ENCODE measurements at regions not wholly inside any gene's neighbourhood (a gene's known extent, or its start where the extent isn't known, plus 50 kb on each side); places are given as distances from the start of the nearest gene placed in this dataset.

DNA sequence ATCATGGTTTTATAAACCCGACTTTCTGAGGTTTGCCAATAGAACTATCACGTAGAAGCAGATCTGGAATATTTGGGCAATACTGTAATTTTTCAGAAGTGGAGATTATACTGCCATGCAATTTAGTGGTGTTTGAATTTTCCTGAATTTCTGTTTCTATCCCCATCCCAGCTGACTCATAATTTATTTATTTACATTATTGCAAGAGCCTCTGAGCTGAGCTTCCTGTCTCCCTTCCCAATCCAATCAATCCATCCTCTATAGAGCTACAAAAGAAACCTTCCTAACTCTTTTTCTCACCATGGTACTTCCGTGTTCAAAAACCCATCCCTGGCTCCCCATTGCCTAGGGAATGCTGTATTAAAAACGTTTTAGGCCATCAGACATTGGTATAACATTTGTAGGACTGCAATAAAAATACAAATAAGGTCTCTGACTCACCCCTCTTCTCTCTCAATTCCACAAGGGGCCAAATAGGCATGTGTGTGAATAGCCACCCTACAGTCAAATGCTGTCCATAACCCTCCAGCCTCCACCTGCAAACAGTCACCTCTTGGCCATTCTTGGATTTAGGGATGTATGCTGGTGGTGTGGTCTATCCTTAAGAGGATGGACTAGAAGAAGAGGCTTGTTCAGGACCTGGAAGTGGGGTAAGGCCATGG, 190.7 kb downstream of the CD47 start:
- DNase-seq (ENCODE audit: low spot score), result no peak

DNA sequence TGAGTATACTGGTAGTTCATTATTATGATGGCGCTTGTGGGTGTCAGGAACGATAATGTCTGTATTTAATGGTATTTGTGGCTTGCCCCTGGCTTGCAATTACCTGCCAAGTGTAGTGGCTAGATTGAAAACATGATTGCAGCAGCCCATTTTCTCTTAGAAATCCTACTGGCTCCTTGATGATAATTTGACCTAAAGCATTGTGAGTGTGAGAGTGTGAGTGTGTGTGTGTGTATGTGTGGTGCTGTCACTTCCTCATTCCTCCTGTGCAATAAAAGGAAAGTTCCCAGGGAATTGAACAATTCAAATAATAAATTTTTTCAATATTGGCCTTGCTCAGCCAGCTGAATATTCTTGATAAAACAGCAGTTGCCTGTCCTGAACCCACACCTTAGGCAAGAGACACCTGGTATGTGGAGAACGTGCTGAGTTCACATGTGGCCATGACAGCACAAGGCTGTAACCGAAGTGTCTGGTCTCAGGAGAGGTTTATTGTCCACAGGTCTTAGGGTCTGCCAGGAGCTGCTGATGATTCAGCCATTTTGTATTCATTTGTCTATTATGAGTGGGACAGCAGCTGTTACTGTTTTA, 193.3 kb downstream of the CD47 start:
- no peak for DNase-seq (ENCODE audit: low spot score)

DNA sequence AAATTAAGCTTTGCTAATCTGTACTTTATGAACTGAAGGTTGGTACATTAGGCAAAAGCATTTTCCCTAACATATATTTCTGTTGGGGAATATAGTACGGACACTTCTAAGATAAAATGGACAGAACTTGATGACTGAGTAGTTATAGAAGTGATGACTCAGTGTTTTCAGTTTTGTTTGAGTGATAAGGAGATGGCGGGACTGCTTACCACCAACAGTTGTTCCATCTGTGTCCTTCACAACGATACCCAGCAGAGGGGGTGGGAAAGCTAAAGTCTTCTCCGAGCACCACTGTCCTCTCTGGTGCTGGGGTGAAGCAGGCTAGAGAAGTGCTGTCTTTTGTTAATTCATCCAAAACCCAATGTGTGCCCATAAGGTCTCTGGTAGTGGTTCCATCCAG, 195.8 kb downstream of the CD47 start:
- DNase-seq (ENCODE audit: low spot score), result no peak

GRCh38 chr3:107892955-107893624, 197.7 kb downstream of the CD47 start:
- no peak for DNase-seq (ENCODE audit: low spot score)

- peak; percentile 4 for DNase-seq (ENCODE audit: low spot score)
These were observed 205.9 kb downstream of the CD47 start for GRCh38 chr3:107884719-107885460.

- no peak for DNase-seq (ENCODE audit: low spot score)
These were observed 206.8 kb downstream of the CD47 start for GRCh38 chr3:107884028-107884427.

DNA sequence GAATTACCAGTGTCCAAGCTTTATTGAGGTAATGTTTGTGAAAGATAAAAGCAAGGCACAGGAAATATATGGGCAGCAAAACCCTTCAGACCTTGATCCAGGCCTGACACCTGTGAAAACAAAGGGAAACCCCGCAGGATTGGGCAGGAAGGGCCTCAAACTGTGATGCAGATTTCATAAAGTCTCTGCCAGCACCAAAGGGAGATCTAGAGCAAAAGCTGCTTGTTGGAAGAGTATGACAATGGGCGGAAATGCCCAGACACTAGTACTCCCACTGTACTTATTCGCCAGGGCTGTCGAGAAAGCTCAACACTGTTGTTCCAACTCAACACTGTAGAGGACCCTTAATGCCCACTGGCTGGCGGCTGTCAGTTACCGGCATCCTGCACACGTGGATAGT, 207.9 kb downstream of the CD47 start:
- DNase-seq (ENCODE audit: low spot score), result no peak

DNA sequence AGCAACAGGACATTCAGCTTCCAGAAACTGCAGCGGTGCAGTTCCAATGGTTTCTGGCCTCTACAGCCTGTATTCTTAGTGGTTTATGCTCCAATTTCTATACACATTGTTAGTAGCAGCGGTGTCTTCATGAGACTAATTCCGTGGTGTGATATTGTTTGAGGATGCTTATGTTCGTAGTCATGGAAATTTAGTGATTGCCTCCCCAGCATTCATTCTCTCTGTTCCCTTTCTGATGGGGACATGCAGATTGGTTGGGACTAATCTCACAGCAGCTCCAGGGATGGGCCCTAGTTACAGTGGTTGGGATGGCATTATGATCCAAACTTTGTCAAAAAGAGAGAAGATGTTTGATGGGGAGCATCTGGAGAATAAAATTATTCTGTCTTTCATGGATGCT, 208.6 kb downstream of the CD47 start:
- no peak for DNase-seq (ENCODE audit: low spot score)

- DNase-seq (ENCODE audit: low spot score), result no peak
These were observed 209.3 kb downstream of the CD47 start for GRCh38 chr3:107881509-107881908.

- DNase-seq (ENCODE audit: low spot score), result no peak
These were observed 210.1 kb downstream of the CD47 start for GRCh38 chr3:107880702-107881101.

DNA sequence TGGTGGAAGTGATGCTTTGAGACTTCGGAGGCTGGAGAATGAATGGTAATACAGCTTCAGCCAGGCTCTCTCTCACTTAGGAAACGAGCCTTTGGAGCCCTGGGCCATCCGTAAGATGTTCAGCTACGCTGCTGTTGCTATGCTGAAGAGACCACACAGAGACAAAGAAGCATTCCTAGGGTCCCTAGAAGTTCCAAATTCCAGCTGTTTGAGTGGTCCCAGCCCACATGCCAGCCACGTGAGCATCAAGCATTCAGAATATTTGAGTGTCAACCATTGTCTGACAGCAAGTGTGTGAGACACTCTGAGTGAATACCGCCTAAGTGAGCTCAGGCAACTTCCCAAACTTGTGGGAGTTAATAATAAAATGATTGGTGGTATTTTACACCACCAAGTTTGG, 212.9 kb downstream of the CD47 start:
- DNase-seq (ENCODE audit: low spot score), result no peak

DNA sequence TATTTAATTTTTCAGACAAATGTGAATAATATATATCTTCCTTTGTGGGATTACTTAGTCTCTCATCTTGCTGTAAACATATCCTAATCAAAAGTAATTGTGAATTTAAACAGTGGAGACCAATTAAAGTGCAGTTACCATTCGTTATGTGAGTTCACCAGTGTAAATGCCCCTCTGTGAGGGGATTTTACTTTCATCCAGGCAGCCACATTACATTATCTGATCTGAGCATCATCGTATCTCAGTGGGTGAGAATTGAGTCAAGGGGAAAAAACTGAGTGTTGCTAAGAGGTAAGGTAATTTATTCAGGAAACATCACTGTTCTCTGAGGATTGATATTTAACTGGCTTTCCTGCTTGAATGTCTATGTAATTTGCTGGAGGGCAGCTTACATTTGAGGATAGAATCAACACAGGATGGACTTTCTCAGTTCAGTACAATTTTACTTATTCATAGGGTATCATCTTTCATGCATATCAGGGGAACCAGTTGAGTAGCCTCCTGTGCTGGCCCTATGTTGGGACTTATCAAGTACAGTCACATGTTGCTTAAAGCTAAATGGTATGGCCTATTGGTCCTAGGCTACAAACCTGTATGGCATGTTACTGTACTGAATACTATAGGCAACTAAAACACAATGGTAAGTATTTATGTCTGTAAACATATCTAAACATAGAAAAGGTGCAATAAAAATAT, 219.7 kb downstream of the CD47 start:
- DNase-seq (ENCODE audit: low spot score), result no peak

DNA sequence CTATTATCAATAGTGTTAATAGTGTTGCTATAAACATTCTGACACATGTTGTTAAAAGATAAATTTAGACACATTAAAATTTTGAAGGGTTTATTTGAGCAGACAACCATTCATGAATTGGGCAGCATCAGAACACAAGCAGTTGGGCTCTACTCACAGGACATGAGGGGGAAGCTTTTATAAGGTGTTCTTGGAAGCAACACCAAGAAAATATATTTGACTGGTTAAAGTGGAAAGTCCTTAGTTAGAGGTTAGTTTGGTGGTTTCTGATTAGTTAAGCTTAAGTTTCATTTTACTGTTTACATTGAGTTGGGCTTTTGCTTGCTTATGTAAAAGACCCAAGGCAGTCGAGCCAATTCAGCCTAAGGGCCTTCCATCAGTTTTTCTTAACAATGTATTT, 220.7 kb downstream of the CD47 start:
- DNase-seq (ENCODE audit: low spot score), result no peak

DNA sequence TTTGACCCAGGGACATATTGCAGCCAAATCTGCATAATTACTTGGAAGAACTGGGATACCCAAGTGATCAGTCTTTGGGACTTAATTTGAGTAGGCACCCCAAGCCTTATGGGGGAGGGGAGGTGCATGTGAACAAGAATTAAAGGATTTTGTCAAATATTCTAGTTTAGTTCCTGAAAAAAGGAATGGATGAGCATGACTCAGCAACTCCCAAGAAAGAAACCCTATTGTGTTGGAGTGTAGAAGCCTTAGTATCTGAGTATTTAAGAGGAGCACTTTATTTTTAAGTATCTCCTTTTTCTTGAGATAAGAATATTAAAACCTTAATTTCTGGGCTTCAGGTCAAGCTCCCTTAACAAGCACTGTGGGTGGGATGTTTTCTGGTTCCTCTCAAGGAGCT, 222.4 kb downstream of the CD47 start:
- DNase-seq (ENCODE audit: low spot score), result no peak

DNA sequence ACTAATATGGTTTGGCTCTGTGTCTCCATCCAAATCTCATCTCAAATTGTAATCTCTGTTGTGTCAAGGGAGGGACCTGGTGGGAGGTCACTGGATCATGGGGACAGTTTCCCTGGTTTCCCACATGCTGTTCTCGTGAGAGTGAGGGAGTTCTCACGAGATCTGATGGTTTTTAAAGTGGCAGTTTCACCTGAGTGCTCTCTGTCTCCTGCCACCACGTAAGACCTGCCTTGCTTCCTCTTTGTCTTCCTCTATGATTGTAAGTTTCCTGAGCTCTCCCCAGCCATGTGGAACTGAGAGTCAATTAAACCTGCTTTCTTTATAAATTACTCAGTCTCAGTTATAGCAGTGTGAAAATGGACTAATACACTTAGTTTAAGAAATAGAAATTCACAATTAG, 228.9 kb downstream of the CD47 start:
- no peak for DNase-seq (ENCODE audit: low spot score)

GRCh38 chr3:107861422-107861821, 229.4 kb downstream of the CD47 start:
- DNase-seq (ENCODE audit: low spot score), result no peak
